DND-41 (cell line): ENCODE measurements at regions not wholly inside any gene's neighbourhood (a gene's known extent, or its start where the extent isn't known, plus 50 kb on each side); places are given as distances from the start of the nearest gene placed in this dataset.
"Not testable (repeated sequence)": the region's sequence is repeated elsewhere in the genome, so short reads cannot be mapped to it uniquely, and the experiment has no call there.

Experiments
- ATAC-seq: fragments of 200-7000 bp; cut with Tn5 transposase; 3 replicates; pipeline ENCODE4 v1.9.1; 2021; ENCODE audit warnings: low read depth; ENCODE audit not compliant: insufficient read depth
- DNase-seq: peaks from one replicate; pipeline ENCODE4 v3.0.0-alpha.2; 2020
- H2AFZ ChIP-seq: 2 replicates; pipeline ENCODE4 v1.6.0; 2012; ENCODE audit warnings: low read depth, low read length
- H3K27ac ChIP-seq: 2 replicates; pipeline ENCODE4 v1.5.1; 2012; ENCODE audit warnings: low read length, inconsistent platforms
- H3K27me3 ChIP-seq: fragments of 200-600 bp; sonication (generic); 2 replicates; pipeline ENCODE4 v1.6.0; 2012; ENCODE audit warnings: low read length, mild to moderate bottlenecking, inconsistent platforms; ENCODE audit not compliant: insufficient read depth, poor library complexity
- H3K36me3 ChIP-seq: 2 replicates; pipeline ENCODE4 v1.5.1; 2012; ENCODE audit warnings: low read length, inconsistent platforms; ENCODE audit not compliant: insufficient read depth
- H3K4me1 ChIP-seq: 2 replicates; pipeline ENCODE4 v1.5.1; 2012; ENCODE audit warnings: mild to moderate bottlenecking, low read length; ENCODE audit not compliant: insufficient read depth
- H3K4me2 ChIP-seq: 2 replicates; pipeline ENCODE4 v1.6.0; 2012; ENCODE audit warnings: mild to moderate bottlenecking, moderate library complexity, low read length, inconsistent platforms; ENCODE audit not compliant: insufficient read depth
- H3K4me3 ChIP-seq, 2 experiments: fragments of 200-600 bp in 1 of 2; shearing (Covaris generic) in 1 of 2; 2 replicates each; pipeline ENCODE4 v1.5.1; 2012 to 2016; ENCODE audit warnings: inconsistent platforms in 2 of 2, low read length in 2 of 2, mild to moderate bottlenecking in 2 of 2, low read depth in 1 of 2, moderate library complexity in 1 of 2
- H3K79me2 ChIP-seq: 2 replicates; pipeline ENCODE4 v1.6.0; 2012; ENCODE audit warnings: low read length, inconsistent platforms; ENCODE audit not compliant: insufficient read depth
- H3K9ac ChIP-seq: 2 replicates; pipeline ENCODE4 v1.6.0; 2012; ENCODE audit warnings: low read depth, mild to moderate bottlenecking, inconsistent platforms, low read length, moderate library complexity
- H3K9me3 ChIP-seq: 2 replicates; pipeline ENCODE4 v1.5.1; 2012; ENCODE audit warnings: low read length, moderate library complexity, mild to moderate bottlenecking, inconsistent platforms; ENCODE audit not compliant: insufficient read depth, severe bottlenecking
- H4K20me1 ChIP-seq: 2 replicates; pipeline ENCODE4 v1.6.0; 2012; ENCODE audit warnings: low read length; ENCODE audit not compliant: insufficient read depth
- EZH2 ChIP-seq: IDR thresholded peaks from 3 replicates; pipeline ENCODE4 v1.6.1; 2012; ENCODE audit warnings: borderline replicate concordance, low read depth, mild to moderate bottlenecking, moderate library complexity, low read length, inconsistent platforms; ENCODE audit not compliant: severe bottlenecking
- TF ChIP-seq, protein P1 (sequence below): IDR thresholded peaks from 2 replicates; pipeline ENCODE4 v1.5.1; 2012; ENCODE audit warnings: borderline replicate concordance, low read length, moderate library complexity, mild to moderate bottlenecking; ENCODE audit not compliant: poor library complexity, severe bottlenecking; ENCODE audit errors: extremely low read depth

DNA sequence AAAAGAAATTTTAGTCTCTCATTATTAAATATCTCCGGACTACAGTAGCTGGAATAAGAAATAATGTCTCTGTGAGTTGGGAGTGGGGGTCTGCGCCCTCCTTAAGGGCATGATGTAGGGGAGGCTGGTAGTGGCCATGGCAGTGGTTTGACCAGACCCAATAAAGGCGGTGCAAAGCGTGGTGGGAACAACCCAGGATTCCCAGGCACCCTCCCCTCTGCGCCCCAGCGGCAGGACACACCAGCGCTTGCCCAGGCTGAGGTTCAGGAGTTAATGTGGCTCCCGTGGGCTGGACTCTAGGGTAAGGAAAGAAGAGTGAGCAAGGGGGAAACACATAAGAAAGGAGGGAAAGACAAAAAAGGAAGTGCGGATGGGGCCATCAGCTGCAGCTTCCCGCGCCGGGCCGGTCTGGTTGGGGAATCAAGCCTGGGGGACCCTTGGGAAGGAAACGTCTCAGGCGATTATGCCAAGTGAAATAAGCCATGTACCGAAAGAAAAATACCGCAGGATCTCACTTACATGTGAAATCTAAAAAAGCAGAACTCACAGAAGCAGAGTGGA, 157.5 kb upstream of the SMIM31 start:
- Histone ChIP-seq H2AFZ (no peak overlapping the region), H3K79me2 (no peaks in the 10 kb centered on the region), H3K27ac (no peak overlapping the region), H3K27me3 (no peaks in the 10 kb centered on the region), H4K20me1 (no peaks in the 10 kb centered on the region), H3K9me3 (no peaks in the 10 kb centered on the region), H3K4me3 (no peak overlapping the region), H3K4me1 (no peaks in the 10 kb centered on the region), H3K36me3 (no peaks in the 10 kb centered on the region), H3K9ac (no peak overlapping the region), H3K4me2 (no peak overlapping the region)
- TF ChIP-seq, protein P1, sequence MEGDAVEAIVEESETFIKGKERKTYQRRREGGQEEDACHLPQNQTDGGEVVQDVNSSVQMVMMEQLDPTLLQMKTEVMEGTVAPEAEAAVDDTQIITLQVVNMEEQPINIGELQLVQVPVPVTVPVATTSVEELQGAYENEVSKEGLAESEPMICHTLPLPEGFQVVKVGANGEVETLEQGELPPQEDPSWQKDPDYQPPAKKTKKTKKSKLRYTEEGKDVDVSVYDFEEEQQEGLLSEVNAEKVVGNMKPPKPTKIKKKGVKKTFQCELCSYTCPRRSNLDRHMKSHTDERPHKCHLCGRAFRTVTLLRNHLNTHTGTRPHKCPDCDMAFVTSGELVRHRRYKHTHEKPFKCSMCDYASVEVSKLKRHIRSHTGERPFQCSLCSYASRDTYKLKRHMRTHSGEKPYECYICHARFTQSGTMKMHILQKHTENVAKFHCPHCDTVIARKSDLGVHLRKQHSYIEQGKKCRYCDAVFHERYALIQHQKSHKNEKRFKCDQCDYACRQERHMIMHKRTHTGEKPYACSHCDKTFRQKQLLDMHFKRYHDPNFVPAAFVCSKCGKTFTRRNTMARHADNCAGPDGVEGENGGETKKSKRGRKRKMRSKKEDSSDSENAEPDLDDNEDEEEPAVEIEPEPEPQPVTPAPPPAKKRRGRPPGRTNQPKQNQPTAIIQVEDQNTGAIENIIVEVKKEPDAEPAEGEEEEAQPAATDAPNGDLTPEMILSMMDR: no peak
- no peak for TF ChIP-seq EZH2
- DNase-seq (no peak), ATAC-seq (no peak)

DNA sequence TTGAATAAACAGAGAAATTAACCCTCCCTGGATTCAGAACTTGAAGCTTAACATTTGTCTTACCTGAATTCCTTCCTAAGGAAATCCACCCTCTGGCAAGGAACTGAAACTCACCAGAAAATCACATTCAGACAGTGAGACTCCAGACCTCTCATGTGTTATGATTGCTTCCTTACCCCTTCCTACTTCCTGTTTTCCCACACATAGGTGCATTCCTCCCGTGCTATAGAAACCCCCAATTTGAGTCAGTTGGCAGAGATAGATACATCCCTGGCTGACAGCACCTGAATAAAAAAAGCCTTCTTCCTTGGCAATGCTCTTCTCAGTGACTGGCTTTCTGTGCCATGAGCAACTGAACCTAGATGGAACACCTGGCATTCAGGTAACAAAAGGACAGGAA, 157.0 kb upstream of the SMIM31 start:
- Histone ChIP-seq H4K20me1 (no peaks in the 10 kb centered on the region), H3K4me3 (no peak overlapping the region), H3K9me3 (no peaks in the 10 kb centered on the region), H2AFZ (no peak overlapping the region), H3K4me1 (no peaks in the 10 kb centered on the region), H3K4me2 (no peak overlapping the region), H3K36me3 (no peaks in the 10 kb centered on the region), H3K27ac (no peak overlapping the region), H3K9ac (no peak overlapping the region), H3K27me3 (no peaks in the 10 kb centered on the region), H3K79me2 (no peaks in the 10 kb centered on the region)
- ATAC-seq (no peak), DNase-seq (no peak)
- TF ChIP-seq, protein P1: no peak
- TF ChIP-seq EZH2: no peak

DNA sequence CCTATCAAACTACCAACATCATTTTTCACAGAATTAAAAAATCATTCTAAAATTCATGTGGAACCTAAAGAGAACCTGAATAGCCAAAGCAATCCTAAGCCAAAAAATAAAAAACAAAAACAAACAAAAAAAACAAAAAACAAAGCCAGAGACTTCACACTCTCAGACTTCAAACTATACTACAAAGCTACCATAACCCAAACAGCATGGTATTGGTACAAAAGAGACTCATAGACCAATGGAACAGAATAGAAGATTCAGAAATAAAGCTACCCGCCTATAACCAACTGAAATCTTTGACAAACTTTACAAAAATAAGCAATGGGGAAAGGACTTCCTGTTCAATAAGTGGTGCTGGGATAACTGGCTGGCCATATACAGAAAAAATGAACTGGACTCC, 152.3 kb upstream of the SMIM31 start:
- H3K4me3 ChIP-seq: no peak overlapping the region
- no peaks in the 10 kb centered on the region for H3K79me2 ChIP-seq
- H3K9ac ChIP-seq: no peak overlapping the region
- H3K36me3 ChIP-seq: no peaks in the 10 kb centered on the region
- ATAC-seq (no peak), DNase-seq (no peak)
- no peaks in the 10 kb centered on the region for H3K4me1 ChIP-seq
- H3K9me3 ChIP-seq: no peaks in the 10 kb centered on the region
- H2AFZ ChIP-seq: no peak overlapping the region
- H4K20me1 ChIP-seq: no peaks in the 10 kb centered on the region
- TF ChIP-seq EZH2: no peak
- TF ChIP-seq, protein P1: no peak
- no peak overlapping the region for H3K4me2 ChIP-seq
- no peak overlapping the region for H3K27ac ChIP-seq
- no peaks in the 10 kb centered on the region for H3K27me3 ChIP-seq

DNA sequence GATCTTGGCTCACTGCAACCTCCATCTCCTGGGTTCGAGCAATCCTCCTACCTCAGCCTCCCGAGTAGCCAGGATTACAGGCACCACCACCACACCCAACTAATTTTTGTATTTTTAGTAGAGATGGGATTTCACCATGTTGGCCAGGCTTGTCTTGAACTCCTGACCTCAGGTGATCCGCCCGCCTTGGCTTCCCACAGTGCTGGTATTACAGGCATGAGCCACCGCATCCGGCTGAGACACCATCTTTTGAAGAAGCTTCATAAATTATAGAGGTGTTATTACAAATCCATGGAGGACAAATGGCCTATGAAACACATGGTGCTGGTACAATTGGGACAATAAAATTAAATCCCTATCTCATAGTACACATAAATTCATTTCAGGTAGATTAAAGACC, 148.1 kb upstream of the SMIM31 start:
- ATAC-seq, H3K4me1 ChIP-seq, H3K27me3 ChIP-seq, H3K4me3 ChIP-seq, H3K36me3 ChIP-seq, H2AFZ ChIP-seq, H3K4me2 ChIP-seq, H3K9me3 ChIP-seq, H3K9ac ChIP-seq, H3K27ac ChIP-seq, H3K79me2 ChIP-seq, H4K20me1 ChIP-seq, DNase-seq: not testable (repeated sequence)
